ENCODE measurements at regions not wholly inside any gene's neighbourhood (a gene's known extent, or its start where the extent isn't known, plus 50 kb on each side); places are given as distances from the start of the nearest gene placed in this dataset.
"Not testable (repeated sequence)": the region's sequence is repeated elsewhere in the genome, so short reads cannot be mapped to it uniquely, and the experiment has no call there.

DNA sequence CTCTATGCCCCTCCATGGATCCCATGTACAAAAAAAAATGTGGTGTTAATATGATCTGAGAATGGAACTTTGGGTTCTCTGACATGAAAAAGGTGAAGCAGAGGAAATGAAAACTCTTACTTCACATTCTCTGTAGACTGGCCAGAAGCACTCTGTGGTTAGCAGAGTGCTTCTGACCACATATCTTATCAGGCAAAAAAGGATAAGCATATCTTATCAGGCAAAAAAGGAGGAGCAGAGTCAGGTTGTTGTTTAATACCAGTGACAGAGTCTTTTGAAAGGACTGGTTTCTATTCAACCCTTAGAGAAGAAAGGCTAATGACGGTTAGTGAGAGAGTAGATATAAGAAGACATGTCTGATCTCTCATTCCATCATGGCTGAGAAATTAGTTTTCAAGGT is 1404.8 kb downstream of the SLITRK1 start:
- no peaks in the 10 kb centered on the region for H3K36me3 Mint-ChIP-seq
- H3K9me3 Mint-ChIP-seq: peaks cover 11 to 55% (median 28%) of the 10 kb centered on the region in 6 donors
- H3K27ac Mint-ChIP-seq: no peak overlapping the region
- H3K27me3 Mint-ChIP-seq (ENCODE audit: low read depth in 3 of 3): no peaks in the 10 kb centered on the region
- H3K4me1 Mint-ChIP-seq: no peaks in the 10 kb centered on the region
- DNase-seq: no peak
- no peak overlapping the region for H3K4me3 Mint-ChIP-seq

DNA sequence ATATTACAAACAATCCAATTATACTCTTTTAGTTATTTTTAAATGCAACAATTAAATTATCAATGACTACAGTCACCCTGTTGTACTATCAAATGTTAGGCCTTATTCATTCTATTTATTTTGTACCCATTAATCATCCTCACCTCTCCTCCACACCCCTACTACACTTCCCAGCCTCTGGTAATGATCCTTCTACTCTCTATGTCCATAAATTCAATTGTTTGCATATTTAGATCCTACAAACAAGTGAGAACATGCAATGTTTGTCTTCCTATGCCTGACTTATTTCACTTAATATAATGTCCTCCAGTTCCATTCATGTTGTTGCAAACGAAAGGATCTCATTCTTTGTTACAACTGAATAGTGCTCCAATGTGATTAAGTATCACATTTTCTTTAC is 1414.6 kb downstream of the SLITRK1 start:
- H3K4me1 Mint-ChIP-seq: no peaks in the 10 kb centered on the region
- H3K4me3 Mint-ChIP-seq: no peak overlapping the region
- H3K9me3 Mint-ChIP-seq: peaks cover 15 to 34% (median 22%) of the 10 kb centered on the region in 6 donors
- no peaks in the 10 kb centered on the region for H3K27me3 Mint-ChIP-seq (ENCODE audit: low read depth in 3 of 3)
- no peak overlapping the region for H3K27ac Mint-ChIP-seq
- no peak for DNase-seq
- no peaks in the 10 kb centered on the region for H3K36me3 Mint-ChIP-seq

DNA sequence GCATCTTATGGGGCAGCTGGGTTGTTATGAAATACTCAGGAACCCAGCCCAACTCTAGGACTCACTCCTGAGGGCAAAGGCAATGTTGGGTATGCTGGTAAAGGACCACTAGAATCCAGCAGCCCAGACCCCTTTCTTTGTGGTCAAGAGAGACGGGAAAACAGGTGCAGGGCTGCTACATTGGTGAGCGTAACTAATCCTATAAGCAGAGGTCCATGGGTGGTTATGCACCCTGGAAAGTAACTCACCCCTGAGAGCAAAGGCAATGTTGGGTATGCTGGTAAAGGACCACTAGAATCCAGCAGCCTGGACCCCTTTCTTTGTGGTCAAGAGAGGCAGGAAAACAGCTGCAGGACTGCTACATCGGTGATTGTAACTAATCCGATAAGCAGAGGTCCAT is 1422.7 kb downstream of the SLITRK1 start:
- H3K36me3 Mint-ChIP-seq; H3K27me3 Mint-ChIP-seq (ENCODE audit: low read depth in 3 of 3): not testable (repeated sequence)

GRCh38 chr13:82458169-82458568 is 1424.1 kb downstream of the SLITRK1 start:
- Mint-ChIP-seq H3K36me3 (peaks cover 0 to 4% (median 0%) of the 10 kb centered on the region in 3 donors), H3K9me3 (peaks cover 18 to 67% (median 41%) of the 10 kb centered on the region in 6 donors), H3K4me3 (no peak overlapping the region), H3K27me3 (ENCODE audit: low read depth in 3 of 3) (peaks cover 0 to 4% (median 0%) of the 10 kb centered on the region in 3 donors), H3K27ac (no peak overlapping the region), H3K4me1 (no peaks in the 10 kb centered on the region)
- DNase-seq: no peak

More for the DNA sequence above, 1422.7 kb downstream of the SLITRK1 start:
- not testable (repeated sequence) for H3K27ac Mint-ChIP-seq, H3K4me3 Mint-ChIP-seq, H3K4me1 Mint-ChIP-seq, DNase-seq
- H3K9me3 Mint-ChIP-seq: peaks cover 18 to 60% (median 40%) of the 10 kb centered on the region in 6 donors

DNA sequence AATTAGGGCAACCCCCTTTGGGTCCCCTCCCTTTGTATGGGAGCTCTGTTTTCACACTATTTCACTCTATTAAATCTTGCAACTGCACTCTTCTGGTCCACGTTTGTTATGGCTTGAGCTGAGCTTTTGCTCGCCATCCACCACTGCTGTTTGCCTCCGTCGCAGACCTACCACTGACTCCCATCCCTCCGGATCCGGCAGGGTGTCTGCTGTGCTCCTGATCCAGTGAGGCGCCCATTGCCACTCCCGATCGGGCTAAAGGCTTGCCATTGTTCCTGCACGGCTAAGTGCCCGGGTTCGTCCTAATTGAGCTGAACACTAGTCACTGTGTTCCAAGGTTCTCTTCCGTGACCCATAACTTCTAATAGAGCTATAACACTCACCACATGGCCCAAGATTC is 1424.7 kb downstream of the SLITRK1 start:
- not testable (repeated sequence) for H3K27me3 Mint-ChIP-seq (ENCODE audit: low read depth in 3 of 3); H3K27ac Mint-ChIP-seq; DNase-seq; H3K4me1 Mint-ChIP-seq; H3K36me3 Mint-ChIP-seq; H3K4me3 Mint-ChIP-seq
- peaks cover 12 to 62% (median 39%) of the 10 kb centered on the region in 6 donors for H3K9me3 Mint-ChIP-seq

DNA sequence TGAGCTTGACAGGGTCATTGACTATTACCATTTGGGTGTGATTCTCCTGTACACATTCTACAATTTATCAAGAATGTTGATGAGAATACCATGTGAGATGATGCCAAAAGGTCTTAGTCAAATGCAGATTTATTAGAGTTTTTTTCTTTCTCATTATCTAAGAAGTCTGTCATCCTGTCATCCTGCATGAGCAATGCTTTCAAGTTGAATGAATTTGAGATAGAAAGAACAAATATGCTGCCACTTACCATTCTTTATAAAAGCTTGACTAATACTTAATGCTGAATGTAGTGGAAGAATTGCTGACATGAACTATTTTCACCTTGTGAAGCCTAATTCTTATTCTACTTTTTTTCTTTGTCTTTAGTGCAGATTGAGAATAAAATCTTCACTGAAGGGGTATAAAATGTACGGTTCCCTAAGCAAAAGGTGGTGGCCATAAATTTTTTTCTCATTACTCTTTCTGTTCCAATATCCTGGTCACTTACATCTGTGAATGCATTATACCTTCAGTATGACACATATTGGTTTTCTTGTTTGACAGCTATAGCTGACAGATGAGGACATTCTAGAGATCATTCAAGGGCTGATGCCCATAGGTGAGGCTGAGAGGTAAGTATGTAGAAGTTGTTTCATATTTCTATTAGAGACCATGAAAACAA is 1434.7 kb downstream of the SLITRK1 start:
- no peak overlapping the region for H3K4me3 Mint-ChIP-seq
- peaks cover 0 to 2% (median 1%) of the 10 kb centered on the region in 3 donors for H3K27me3 Mint-ChIP-seq (ENCODE audit: low read depth in 3 of 3)
- H3K27ac Mint-ChIP-seq: no peak overlapping the region
- H3K4me1 Mint-ChIP-seq: no peaks in the 10 kb centered on the region
- H3K9me3 Mint-ChIP-seq: peaks cover 5 to 44% (median 20%) of the 10 kb centered on the region in 6 donors
- DNase-seq: no peak
- no peaks in the 10 kb centered on the region for H3K36me3 Mint-ChIP-seq

- DNase-seq: no peak
- Mint-ChIP-seq H3K27me3 (ENCODE audit: low read depth in 3 of 3) (peaks cover 0 to 2% (median 0%) of the 10 kb centered on the region in 3 donors), H3K9me3 (peaks cover 2 to 49% (median 36%) of the 10 kb centered on the region in 6 donors), H3K27ac (no peak overlapping the region), H3K4me3 (no peak overlapping the region), H3K4me1 (no peaks in the 10 kb centered on the region), H3K36me3 (no peaks in the 10 kb centered on the region)
Observed at GRCh38 chr13:82439159-82439904, 1442.9 kb downstream of the SLITRK1 start.

DNA sequence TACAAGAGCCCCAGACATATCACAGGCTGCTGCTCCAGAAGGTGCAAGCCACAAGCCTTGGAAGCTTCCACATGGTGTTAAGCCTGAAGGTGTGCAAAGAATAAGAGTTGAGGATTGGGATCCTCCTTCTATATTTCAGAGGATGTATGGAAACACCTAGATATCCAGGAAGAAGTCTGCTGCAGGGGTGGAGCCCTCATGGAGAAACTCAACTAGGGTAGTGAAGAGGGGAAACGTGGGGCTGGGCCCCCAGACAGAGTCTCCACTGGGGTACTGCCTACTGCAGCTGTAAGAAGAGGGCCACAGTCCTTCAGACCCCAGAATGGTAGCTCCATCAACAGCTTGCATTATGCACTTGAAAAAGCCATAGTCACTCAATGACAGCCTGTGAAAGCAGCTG is 1444.0 kb downstream of the SLITRK1 start:
- H3K36me3 Mint-ChIP-seq: no peaks in the 10 kb centered on the region
- peaks cover 0 to 2% (median 0%) of the 10 kb centered on the region in 3 donors for H3K27me3 Mint-ChIP-seq (ENCODE audit: low read depth in 3 of 3)
- DNase-seq: no peak
- no peak overlapping the region for H3K27ac Mint-ChIP-seq
- H3K4me1 Mint-ChIP-seq: no peaks in the 10 kb centered on the region
- no peak overlapping the region for H3K4me3 Mint-ChIP-seq
- peaks cover 2 to 39% (median 33%) of the 10 kb centered on the region in 6 donors for H3K9me3 Mint-ChIP-seq

GRCh38 chr13:82436099-82436585 is 1446.1 kb downstream of the SLITRK1 start:
- H3K4me3 Mint-ChIP-seq: no peak overlapping the region
- peaks cover 0 to 2% (median 0%) of the 10 kb centered on the region in 3 donors for H3K27me3 Mint-ChIP-seq (ENCODE audit: low read depth in 3 of 3)
- H3K9me3 Mint-ChIP-seq: peaks cover 5 to 51% (median 28%) of the 10 kb centered on the region in 6 donors
- H3K27ac Mint-ChIP-seq: no peak overlapping the region
- no peaks in the 10 kb centered on the region for H3K36me3 Mint-ChIP-seq
- no peaks in the 10 kb centered on the region for H3K4me1 Mint-ChIP-seq
- DNase-seq: no peak

GRCh38 chr13:82432949-82433348 is 1449.3 kb downstream of the SLITRK1 start:
- Mint-ChIP-seq H3K9me3 (peaks cover 5 to 41% (median 17%) of the 10 kb centered on the region in 6 donors), H3K36me3 (no peaks in the 10 kb centered on the region)

DNA sequence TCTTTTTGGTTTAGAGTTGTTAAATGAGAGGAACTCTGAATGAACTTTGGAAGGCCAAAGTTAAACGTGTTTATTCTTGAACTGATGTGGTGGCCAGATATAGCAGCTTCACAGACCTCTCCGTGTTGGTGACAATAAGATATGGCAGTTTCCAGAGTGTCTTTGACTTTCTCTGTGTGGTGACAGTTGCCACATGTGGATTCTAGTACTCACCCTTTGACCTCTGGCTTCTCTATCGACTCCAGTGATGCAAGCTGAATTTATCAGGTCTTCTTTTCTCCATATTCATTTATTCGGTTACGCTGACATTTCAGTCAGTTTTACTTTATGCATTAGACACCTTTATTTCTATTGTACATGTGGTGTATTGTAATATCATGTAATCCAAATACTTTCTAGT is 1469.5 kb downstream of the SLITRK1 start:
- Mint-ChIP-seq H3K27ac (no peak overlapping the region), H3K36me3 (no peaks in the 10 kb centered on the region), H3K27me3 (ENCODE audit: low read depth in 3 of 3) (no peaks in the 10 kb centered on the region), H3K4me3 (no peak overlapping the region), H3K9me3 (peaks cover 10 to 51% (median 25%) of the 10 kb centered on the region in 6 donors), H3K4me1 (no peaks in the 10 kb centered on the region)
- DNase-seq: no peak

More at GRCh38 chr13:82432949-82433348, 1449.3 kb downstream of the SLITRK1 start:
- Mint-ChIP-seq H3K4me3 (no peak overlapping the region), H3K27ac (no peak overlapping the region), H3K4me1 (no peaks in the 10 kb centered on the region), H3K27me3 (ENCODE audit: low read depth in 3 of 3) (peaks cover 0 to 2% (median 0%) of the 10 kb centered on the region in 3 donors)
- DNase-seq: no peak

DNA sequence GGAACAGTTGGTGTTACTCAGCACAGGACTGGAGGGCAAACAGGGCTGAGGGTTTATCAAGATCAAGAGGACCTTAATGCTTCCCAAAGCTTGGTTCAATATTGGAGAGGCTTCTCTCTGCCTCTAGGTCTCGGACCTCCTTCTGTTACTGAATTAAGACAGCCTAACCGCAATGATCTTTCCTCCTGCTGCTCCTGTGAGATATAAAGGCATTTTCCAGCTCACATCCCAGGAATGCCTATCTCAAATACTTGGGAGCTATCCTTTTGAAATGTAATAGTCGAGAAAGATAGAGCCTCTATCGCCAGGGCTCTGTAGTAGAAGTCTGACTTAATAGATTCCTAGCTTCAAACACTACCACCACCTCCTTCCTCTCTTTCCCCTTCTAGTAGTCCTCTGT is 1475.0 kb downstream of the SLITRK1 start:
- no peaks in the 10 kb centered on the region for H3K4me1 Mint-ChIP-seq
- H3K36me3 Mint-ChIP-seq: no peaks in the 10 kb centered on the region
- no peak overlapping the region for H3K4me3 Mint-ChIP-seq
- peaks cover 8 to 53% (median 29%) of the 10 kb centered on the region in 6 donors for H3K9me3 Mint-ChIP-seq
- H3K27ac Mint-ChIP-seq: no peak overlapping the region
- no peak for DNase-seq
- no peaks in the 10 kb centered on the region for H3K27me3 Mint-ChIP-seq (ENCODE audit: low read depth in 3 of 3)

DNA sequence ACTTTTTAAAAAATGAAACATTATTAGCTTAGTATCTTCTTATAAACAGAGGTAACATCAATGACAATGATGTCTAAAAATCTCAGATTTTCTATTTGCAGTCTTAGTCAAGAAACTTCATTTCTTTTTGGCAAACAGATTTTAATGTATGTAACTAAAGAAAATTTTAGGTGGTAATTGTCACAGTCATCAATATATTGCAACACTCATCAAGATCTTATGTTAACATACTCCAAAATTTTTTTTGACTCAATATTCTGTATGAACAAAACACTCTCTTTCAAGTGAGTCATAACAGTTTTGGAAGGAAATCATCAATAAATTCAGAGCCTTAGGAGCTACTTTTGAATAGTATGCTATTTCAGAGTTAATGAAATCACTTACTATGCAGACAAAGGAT is 1507.6 kb downstream of the SLITRK1 start:
- H3K27me3 Mint-ChIP-seq (ENCODE audit: low read depth in 3 of 3): no peaks in the 10 kb centered on the region
- H3K4me1 Mint-ChIP-seq: no peaks in the 10 kb centered on the region
- H3K27ac Mint-ChIP-seq: no peak overlapping the region
- H3K36me3 Mint-ChIP-seq: no peaks in the 10 kb centered on the region
- H3K4me3 Mint-ChIP-seq: no peak overlapping the region
- DNase-seq: no peak
- peaks cover 8 to 29% (median 19%) of the 10 kb centered on the region in 6 donors for H3K9me3 Mint-ChIP-seq

DNA sequence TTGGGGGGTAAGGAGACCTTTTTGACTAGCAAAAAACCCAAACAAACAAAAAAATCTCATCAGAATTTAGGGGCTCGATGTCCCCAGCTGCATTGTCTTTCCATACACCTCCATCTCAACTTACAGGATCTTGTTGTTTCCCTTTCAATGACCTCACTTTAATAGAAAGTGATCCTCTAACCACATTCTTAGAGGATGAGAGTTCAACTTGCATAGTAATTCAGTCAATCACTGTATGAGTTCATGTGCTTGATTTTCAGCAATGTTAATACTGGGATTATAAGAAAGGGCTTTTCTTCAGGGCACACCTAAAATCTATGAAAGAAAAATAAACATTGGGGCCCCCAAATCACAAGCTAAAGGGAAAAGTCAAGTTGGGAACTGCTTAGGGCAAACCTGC is 1512.0 kb downstream of the SLITRK1 start:
- H3K27ac Mint-ChIP-seq: no peak overlapping the region
- DNase-seq: no peak
- H3K9me3 Mint-ChIP-seq: peaks cover 5 to 20% (median 18%) of the 10 kb centered on the region in 6 donors
- H3K4me1 Mint-ChIP-seq: no peaks in the 10 kb centered on the region
- no peaks in the 10 kb centered on the region for H3K36me3 Mint-ChIP-seq
- no peaks in the 10 kb centered on the region for H3K27me3 Mint-ChIP-seq (ENCODE audit: low read depth in 3 of 3)
- H3K4me3 Mint-ChIP-seq: no peak overlapping the region

All from immature natural killer cell (primary cell).